ENCODE measurements at regions not wholly inside any gene's neighbourhood (a gene's known extent, or its start where the extent isn't known, plus 50 kb on each side); places are given as distances from the start of the nearest gene placed in this dataset.
A peak's percentile ranks its signal among the peaks of the same experiment; 100 is the strongest.
"Not testable (repeated sequence)": the region's sequence is repeated elsewhere in the genome, so short reads cannot be mapped to it uniquely, and the experiment has no call there.

- no peak for DNase-seq
These were observed 295.4 kb downstream of the MYCN start for GRCh38 chr2:16235747-16236146.

- DNase-seq, result not testable (repeated sequence)
These were observed 294.9 kb downstream of the MYCN start for GRCh38 chr2:16235291-16235690.

- no peak for DNase-seq
These were observed 288.6 kb downstream of the MYCN start for GRCh38 chr2:16228951-16229350.

GRCh38 chr2:16228471-16228870, 288.1 kb downstream of the MYCN start:
- no peak for DNase-seq

GRCh38 chr2:16227811-16228462, 287.6 kb downstream of the MYCN start:
- no peak for DNase-seq

- peak; percentile 63 for DNase-seq
These were observed 286.8 kb downstream of the MYCN start for GRCh38 chr2:16226943-16227664.

GRCh38 chr2:16226381-16226780, 286.0 kb downstream of the MYCN start:
- no peak for DNase-seq

GRCh38 chr2:16225545-16225944, 285.2 kb downstream of the MYCN start:
- no peak for DNase-seq

GRCh38 chr2:16225071-16225470, 284.7 kb downstream of the MYCN start:
- DNase-seq, result no peak

- DNase-seq, result peak; percentile 42
These were observed 284.1 kb downstream of the MYCN start for GRCh38 chr2:16224298-16225045.

GRCh38 chr2:16223841-16224177, 283.5 kb downstream of the MYCN start:
- DNase-seq, result no peak

- DNase-seq, result peak; percentile 67
These were observed 283.0 kb downstream of the MYCN start for GRCh38 chr2:16223161-16223840.

GRCh38 chr2:16222326-16222725, 282.0 kb downstream of the MYCN start:
- no peak for DNase-seq

GRCh38 chr2:16221461-16222010, 281.2 kb downstream of the MYCN start:
- no peak for DNase-seq

- no peak for DNase-seq
These were observed 279.1 kb downstream of the MYCN start for GRCh38 chr2:16219292-16219975.

GRCh38 chr2:16218625-16219024, 278.3 kb downstream of the MYCN start:
- DNase-seq, result peak; percentile 52

GRCh38 chr2:16218161-16218560, 277.8 kb downstream of the MYCN start:
- no peak for DNase-seq

GRCh38 chr2:16217741-16218140, 277.4 kb downstream of the MYCN start:
- not testable (repeated sequence) for DNase-seq

GRCh38 chr2:16217291-16217690, 276.9 kb downstream of the MYCN start:
- no peak for DNase-seq

GRCh38 chr2:16216558-16216945, 276.2 kb downstream of the MYCN start:
- peak; percentile 54 for DNase-seq

- DNase-seq, result peak; percentile 73
These were observed 275.7 kb downstream of the MYCN start for GRCh38 chr2:16215902-16216557.

GRCh38 chr2:16214861-16215260, 274.5 kb downstream of the MYCN start:
- DNase-seq, result no peak

Data from retina (tissue), 1 donor.